ENCODE measurements at regions not wholly inside any gene's neighbourhood (a gene's known extent, or its start where the extent isn't known, plus 50 kb on each side); places are given as distances from the start of the nearest gene placed in this dataset.
"Not testable (repeated sequence)": the region's sequence is repeated elsewhere in the genome, so short reads cannot be mapped to it uniquely, and the experiment has no call there.

DNA sequence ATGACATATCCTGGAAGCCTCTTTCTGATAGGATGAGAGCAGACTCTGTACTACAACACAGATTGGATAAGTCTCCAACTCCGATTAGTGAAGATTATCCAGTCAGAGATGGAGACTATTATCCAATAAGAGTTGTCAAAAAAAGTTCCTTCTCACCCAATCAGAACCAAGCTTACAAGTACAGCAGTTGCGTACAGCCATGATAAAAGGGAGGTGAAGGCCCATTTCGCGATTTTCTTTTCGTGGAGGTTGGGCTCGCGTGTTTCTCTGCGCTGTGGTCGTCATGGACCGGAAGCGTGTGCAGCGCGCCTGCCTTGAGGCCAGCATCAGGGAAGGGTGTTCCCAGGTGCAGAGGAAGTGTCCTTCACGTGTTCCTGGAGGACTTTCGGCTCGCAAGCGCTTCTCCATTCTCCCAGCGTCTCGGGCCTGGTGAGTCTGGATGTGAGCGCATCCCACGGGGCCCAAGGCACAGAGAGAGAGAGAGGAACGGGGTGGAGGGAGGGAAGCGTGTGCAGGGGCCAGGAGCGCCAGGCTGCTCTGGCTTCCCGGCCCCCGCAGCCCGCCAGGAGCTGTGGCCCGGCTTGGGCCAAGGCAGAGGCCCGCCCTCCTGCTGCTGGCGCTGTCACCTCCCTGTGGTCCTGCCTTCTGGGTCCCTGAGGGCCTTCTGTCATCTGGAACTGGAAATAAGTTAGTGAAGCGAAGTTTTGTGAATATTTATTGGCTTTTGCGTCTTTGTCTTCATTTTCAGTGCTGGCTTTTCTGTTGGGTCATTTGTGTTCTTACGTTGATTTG lies 53.9 kb downstream of the CDRT15L2 start:
- ATAC-seq (ENCODE audit: low read depth); H3K27ac Mint-ChIP-seq; H3K27me3 Mint-ChIP-seq; POLR2A ChIA-PET; H3K9me3 Mint-ChIP-seq; intact Hi-C loops (cut with micrococcal nuclease); DNase-seq; H3K36me3 Mint-ChIP-seq (ENCODE audit: low read depth); CTCF ChIA-PET; H3K4me1 Mint-ChIP-seq; H3K4me3 Mint-ChIP-seq: not testable (repeated sequence)

DNA sequence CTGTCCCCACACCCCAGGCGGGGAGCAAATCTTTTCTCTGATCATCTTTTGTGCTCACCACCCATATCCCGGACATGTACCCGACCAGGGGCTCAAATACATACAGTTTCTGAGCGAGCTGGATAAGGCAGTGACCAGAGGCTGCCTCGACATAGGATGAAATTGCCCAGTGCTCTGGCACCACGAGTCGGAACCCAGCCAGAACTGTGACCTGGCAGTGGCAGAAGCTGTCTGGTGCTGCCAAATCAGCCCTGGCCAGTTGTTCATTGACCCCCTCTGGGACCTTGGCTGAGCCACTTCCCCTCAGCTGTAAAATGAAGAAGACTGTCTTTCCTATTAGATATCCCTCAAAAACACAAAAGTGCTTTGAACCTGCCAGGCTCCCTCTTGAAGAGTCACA lies 60.6 kb downstream of the CDRT15L2 start:
- H3K36me3 Mint-ChIP-seq (ENCODE audit: low read depth); CTCF ChIA-PET; H3K4me3 Mint-ChIP-seq; ATAC-seq (ENCODE audit: low read depth); H3K27ac Mint-ChIP-seq; H3K4me1 Mint-ChIP-seq; H3K27me3 Mint-ChIP-seq; POLR2A ChIA-PET; H3K9me3 Mint-ChIP-seq; DNase-seq: not testable (repeated sequence)
- intact Hi-C loops (cut with micrococcal nuclease), result loop anchor here (10.0 kb wide), 1 partner anchor 205 kb away; no protein-coding TSS in a partner anchor

DNA sequence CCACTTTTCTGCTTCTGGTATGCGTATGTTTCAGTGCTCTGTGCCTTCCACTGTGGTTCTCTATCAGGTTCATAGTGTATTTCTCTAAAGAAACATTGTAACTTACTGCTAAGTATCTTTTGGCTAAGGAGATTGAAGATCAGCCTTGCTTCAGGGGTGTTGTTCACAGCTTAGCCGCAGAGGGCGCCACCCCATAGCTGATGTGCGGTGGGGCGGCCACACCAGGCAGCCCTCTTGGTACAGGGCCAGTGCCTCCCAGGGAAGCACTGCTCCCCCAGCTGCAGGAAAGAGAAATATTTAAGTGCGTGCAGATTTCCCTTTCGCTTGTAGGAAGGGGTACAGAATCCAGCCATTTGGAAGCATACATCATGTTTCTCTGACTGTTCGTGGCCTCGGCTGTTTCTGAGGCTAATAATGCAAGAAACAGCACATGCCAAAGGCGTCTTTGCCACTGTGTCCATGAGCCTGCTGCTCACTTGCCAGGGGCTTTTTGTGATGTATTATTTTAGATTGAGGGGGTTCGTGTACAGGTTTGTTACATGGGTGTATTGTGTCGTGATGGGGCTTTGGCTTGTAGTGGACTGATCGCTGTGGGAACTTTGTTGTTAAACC lies 67.2 kb downstream of the CDRT15L2 start:
- H3K36me3 Mint-ChIP-seq (ENCODE audit: low read depth); H3K27me3 Mint-ChIP-seq; DNase-seq; H3K4me3 Mint-ChIP-seq; H3K9me3 Mint-ChIP-seq; CTCF ChIA-PET; H3K27ac Mint-ChIP-seq: not testable (repeated sequence)
- POLR2A ChIA-PET, result interaction anchor here (0.6 kb wide), 1 partner anchor 158 kb away, joined by 3 read pairs; no protein-coding TSS in a partner anchor
- intact Hi-C loops (cut with micrococcal nuclease), result loop anchor here (10.0 kb wide), 1 partner anchor 198 kb away; no protein-coding TSS in a partner anchor
- peaks cover 34% of the 10 kb centered on the region for H3K4me1 Mint-ChIP-seq
- peak; percentile 43 for ATAC-seq (ENCODE audit: low read depth)

DNA sequence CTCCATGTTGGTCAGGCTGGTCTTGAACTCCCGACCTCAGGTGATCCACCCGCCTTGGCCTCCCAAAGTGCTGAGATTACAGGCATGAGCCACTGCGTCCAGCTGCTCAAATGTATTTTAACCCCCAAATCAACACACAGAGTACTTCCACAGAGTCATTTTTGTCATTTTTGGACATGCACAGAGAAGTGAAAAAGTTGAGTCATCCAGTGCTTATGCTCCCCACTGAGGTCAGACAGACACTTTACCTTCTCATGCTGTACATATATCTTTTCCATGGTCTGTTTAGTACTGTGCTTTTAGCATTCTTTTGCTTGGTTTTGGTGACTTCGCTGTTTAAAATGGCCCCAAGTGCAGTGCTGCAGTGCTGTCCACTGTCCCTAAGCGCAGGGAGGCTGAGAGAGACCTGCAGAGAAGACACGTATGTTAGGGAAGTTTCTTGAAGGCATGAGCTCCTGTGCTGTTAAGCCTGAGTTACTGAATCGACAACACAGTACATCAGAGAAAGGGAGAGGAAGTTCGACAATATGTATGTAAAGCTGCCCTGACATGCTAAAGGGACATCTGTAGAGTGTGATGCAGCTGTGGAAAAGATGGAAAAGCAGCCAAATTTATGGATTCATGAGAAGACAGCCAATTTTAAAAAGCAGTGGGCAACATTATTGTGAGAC lies 69.7 kb downstream of the CDRT15L2 start:
- peak overlapping the region; percentile 42 for H3K4me3 Mint-ChIP-seq

DNA sequence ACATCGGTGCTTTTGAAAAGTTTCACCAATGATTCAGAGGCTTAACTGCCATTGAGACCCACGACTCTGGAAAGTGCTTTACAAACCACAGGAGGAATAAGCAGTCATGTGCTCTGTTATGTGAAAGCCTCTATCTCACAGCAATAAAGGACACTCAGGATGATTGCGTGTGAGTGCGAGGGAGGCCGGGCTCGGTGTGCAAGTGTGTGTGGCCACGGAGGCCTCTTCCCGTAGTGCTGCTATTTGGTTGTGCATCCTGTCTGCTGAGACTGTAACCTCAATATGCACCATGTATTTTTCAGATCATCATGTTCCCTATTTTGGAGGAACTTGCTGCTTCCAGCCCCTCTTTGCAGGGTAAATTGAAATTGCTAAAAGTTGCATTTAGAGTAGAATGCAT lies 71.5 kb downstream of the CDRT15L2 start:
- peak overlapping the region; percentile 41 for H3K27ac Mint-ChIP-seq

More for the DNA sequence above, 69.7 kb downstream of the CDRT15L2 start:
- peak overlapping the region; percentile 82 for H3K27ac Mint-ChIP-seq
- H3K27me3 Mint-ChIP-seq; CTCF ChIA-PET; POLR2A ChIA-PET; H3K9me3 Mint-ChIP-seq; H3K36me3 Mint-ChIP-seq (ENCODE audit: low read depth): not testable (repeated sequence)
- peak; percentile 27 for DNase-seq
- intact Hi-C loops (cut with micrococcal nuclease), result loop anchor here (10.0 kb wide), 1 partner anchor 196 kb away; no protein-coding TSS in a partner anchor
- peaks cover 37% of the 10 kb centered on the region for H3K4me1 Mint-ChIP-seq
- ATAC-seq (ENCODE audit: low read depth), result peak; percentile 87

DNA sequence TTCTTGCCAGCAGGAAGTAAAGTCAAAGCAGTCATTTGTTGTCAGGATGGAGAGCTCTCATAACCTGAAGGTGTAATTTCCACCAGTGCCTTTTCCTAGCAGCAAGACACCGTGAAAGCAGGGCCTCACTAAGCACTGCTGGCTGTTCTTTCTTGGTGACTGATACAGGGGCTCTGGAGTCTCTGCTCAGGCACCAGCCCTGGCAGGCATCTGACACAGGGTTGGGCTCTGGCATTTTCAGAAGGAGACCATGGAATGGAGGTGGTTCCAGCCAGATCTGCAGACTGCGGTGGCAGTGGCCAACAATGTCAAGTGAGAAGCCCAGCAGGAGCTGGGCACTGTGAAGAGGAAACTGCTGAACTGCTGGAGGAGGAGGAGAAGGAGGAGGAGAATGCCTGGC lies 72.2 kb downstream of the CDRT15L2 start:
- DNase-seq; H3K36me3 Mint-ChIP-seq (ENCODE audit: low read depth); POLR2A ChIA-PET; H3K27me3 Mint-ChIP-seq; H3K4me3 Mint-ChIP-seq; ATAC-seq (ENCODE audit: low read depth); CTCF ChIA-PET; H3K9me3 Mint-ChIP-seq; intact Hi-C loops (cut with micrococcal nuclease): not testable (repeated sequence)
- Mint-ChIP-seq H3K4me1 (peaks cover 29% of the 10 kb centered on the region), H3K27ac (peak overlapping the region; percentile 59)

More for the DNA sequence above, 71.5 kb downstream of the CDRT15L2 start:
- H3K27me3 Mint-ChIP-seq; POLR2A ChIA-PET; H3K9me3 Mint-ChIP-seq; intact Hi-C loops (cut with micrococcal nuclease); CTCF ChIA-PET; H3K36me3 Mint-ChIP-seq (ENCODE audit: low read depth); DNase-seq: not testable (repeated sequence)
- ATAC-seq (ENCODE audit: low read depth), result peak; percentile 38
- Mint-ChIP-seq H3K4me1 (peaks cover 31% of the 10 kb centered on the region), H3K4me3 (peak overlapping the region; percentile 17)

DNA sequence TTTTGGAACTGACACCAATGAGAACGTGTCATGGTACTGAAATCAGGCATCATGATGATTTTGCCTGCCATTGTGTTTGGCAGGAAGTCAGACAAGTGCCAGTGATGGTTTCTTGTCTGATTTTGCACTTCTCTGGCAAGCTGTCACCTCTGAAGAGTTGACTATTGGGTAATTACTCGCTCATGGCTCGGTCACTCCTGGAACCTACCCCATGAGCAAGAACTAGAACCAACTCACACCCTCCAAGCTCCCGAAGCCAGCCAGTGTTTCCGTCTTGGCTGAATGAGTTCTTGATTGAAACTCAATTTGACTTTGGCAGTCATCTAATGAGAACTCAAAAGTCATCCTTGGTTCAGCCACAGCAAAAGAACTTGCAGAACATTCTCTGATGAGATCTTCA lies 73.9 kb downstream of the CDRT15L2 start:
- ATAC-seq (ENCODE audit: low read depth); H3K36me3 Mint-ChIP-seq (ENCODE audit: low read depth); H3K27me3 Mint-ChIP-seq; intact Hi-C loops (cut with micrococcal nuclease); H3K9me3 Mint-ChIP-seq; POLR2A ChIA-PET; DNase-seq; H3K27ac Mint-ChIP-seq; CTCF ChIA-PET; H3K4me3 Mint-ChIP-seq: not testable (repeated sequence)
- peaks cover 29% of the 10 kb centered on the region for H3K4me1 Mint-ChIP-seq

DNA sequence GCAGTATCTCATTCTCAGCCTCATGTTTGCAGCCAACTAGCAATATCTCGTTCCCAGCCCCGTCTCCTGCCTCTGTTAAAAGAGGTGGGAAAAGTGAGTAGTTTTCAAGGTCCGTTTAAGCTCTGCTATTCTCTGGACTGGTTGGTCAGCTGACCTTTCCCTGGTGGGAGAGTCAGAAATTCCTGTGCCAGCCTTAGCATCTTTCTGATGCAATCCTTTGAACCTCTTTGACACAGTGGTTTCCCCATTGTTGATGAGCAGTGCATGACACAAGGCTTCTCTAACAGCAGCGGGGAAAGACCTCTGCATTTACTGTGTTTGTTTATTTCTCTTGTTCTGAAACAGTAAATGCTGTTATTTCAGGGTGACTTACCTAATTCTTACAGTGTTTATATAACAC lies 74.6 kb downstream of the CDRT15L2 start:
- H3K27ac Mint-ChIP-seq; DNase-seq; CTCF ChIA-PET; intact Hi-C loops (cut with micrococcal nuclease); H3K4me3 Mint-ChIP-seq; H3K9me3 Mint-ChIP-seq; POLR2A ChIA-PET; H3K27me3 Mint-ChIP-seq; H3K36me3 Mint-ChIP-seq (ENCODE audit: low read depth); ATAC-seq (ENCODE audit: low read depth): not testable (repeated sequence)
- peaks cover 26% of the 10 kb centered on the region for H3K4me1 Mint-ChIP-seq

DNA sequence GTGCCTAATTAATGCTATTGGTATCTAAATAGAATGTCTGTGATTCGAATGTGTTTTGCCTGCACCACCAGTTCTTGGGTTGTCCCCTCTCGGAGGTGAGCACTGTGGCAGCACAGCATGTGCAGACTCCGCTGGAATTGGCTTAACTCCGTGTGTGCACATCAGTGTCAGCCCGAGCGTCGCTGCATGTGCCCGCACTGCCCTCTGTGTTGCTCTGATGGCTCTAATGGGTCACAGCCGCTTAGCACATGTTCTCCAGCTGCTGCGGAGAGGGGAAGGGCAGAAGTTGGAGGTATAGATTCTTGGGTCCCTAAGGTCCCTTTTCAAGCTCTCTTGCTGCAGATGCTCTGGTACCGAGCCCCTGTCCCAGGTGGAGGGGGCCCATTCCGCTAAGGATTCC lies 75.1 kb downstream of the CDRT15L2 start:
- H3K27me3 Mint-ChIP-seq; ATAC-seq (ENCODE audit: low read depth); H3K36me3 Mint-ChIP-seq (ENCODE audit: low read depth); POLR2A ChIA-PET; intact Hi-C loops (cut with micrococcal nuclease); H3K27ac Mint-ChIP-seq; H3K9me3 Mint-ChIP-seq; H3K4me3 Mint-ChIP-seq; CTCF ChIA-PET; DNase-seq: not testable (repeated sequence)
- H3K4me1 Mint-ChIP-seq, result peaks cover 22% of the 10 kb centered on the region

DNA sequence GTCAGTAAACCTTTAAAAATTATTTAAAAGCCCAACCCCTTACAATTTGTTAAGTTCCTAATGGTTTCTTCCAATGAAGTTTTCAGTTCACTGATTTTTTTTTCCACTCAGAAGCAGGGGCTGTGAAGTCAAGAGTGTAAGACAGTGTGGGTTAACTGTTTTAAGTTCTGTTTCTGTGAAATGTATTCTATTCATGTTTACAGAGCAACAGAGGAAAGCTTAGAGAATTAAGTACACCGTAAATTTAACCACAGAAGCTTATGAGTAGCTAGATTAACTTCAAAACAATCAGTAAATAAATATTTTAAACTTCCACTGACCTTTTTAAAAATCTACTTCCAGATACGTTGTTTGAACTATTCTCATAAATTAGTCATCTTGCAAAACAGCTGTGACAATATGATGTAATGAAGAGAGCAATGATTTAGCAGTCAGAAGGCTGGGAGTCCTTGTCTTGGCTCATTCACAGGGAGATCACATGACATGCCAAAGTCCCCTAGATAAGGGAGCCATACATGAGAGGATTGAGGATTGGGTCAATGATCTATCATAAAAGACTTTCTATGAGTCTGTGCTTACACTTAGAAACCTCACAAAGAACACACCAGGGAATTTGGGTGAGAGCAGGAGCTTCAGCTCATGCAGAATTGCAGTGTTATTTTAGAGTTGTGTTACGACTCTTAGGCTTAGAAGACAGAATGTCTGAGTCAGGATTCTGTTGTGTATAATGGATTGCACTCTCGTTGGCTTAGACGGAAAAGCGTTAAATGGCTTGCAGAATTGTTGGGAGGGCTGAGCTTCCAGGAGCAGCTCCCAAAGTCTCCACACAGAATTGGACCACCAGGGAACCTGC lies 85.8 kb downstream of the CDRT15L2 start:
- DNase-seq; CTCF ChIA-PET; ATAC-seq (ENCODE audit: low read depth); H3K27me3 Mint-ChIP-seq; H3K4me1 Mint-ChIP-seq; H3K4me3 Mint-ChIP-seq; intact Hi-C loops (cut with micrococcal nuclease); H3K36me3 Mint-ChIP-seq (ENCODE audit: low read depth); H3K27ac Mint-ChIP-seq; H3K9me3 Mint-ChIP-seq; POLR2A ChIA-PET: not testable (repeated sequence)

DNA sequence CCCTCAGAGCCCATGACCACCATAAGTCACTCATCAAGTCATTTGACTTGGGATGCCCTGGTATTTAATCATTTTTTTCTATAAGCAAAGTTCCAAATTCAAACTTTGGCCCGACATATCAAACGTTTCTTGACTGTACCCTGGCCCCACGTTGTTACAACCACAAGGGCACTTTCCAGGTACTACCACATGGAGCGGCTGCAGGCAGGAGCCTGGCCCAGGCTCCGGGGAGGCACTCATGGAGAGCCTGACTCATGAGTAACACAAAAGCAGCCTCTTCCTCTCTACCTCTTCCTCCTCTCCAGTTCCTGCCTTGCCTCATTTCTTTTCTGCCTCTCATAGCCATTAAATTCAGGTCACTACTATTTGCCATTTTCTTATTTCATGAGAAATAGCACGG lies 87.2 kb downstream of the CDRT15L2 start:
- DNase-seq; H3K9me3 Mint-ChIP-seq; POLR2A ChIA-PET; intact Hi-C loops (cut with micrococcal nuclease); H3K4me1 Mint-ChIP-seq; H3K36me3 Mint-ChIP-seq (ENCODE audit: low read depth); H3K27me3 Mint-ChIP-seq; ATAC-seq (ENCODE audit: low read depth); H3K27ac Mint-ChIP-seq; CTCF ChIA-PET; H3K4me3 Mint-ChIP-seq: not testable (repeated sequence)

Measured in activated B cell treated with CpG ODN at 0.5 μM for 24 hours (primary cell).